Gastrocnemius medialis (tissue), 4 donors: ENCODE measurements at regions not wholly inside any gene's neighbourhood (a gene's known extent, or its start where the extent isn't known, plus 50 kb on each side); places are given as distances from the start of the nearest gene placed in this dataset.

Source experiments
- CTCF ChIP-seq, 5 experiments: fragments of 450-650 bp in 3 of 5; fragments of 200-600 bp in 2 of 5; sonication (generic) in 2 of 5; IDR thresholded peaks in 4 of 5; conservative IDR thresholded peaks in 1 of 5; 1 replicate in 4 of 5; 2 replicates in 1 of 5; pipeline ENCODE4 v1.5.1; 2016 to 2019; ENCODE audit warnings: antibody characterized with exemption in 5 of 5, mild to moderate bottlenecking in 3 of 5, moderate library complexity in 3 of 5
- POLR2A ChIP-seq, 2 donors: fragments of 450-650 bp; IDR thresholded peaks; one replicate each; pipeline ENCODE4 v1.6.1; 2017; ENCODE audit warnings: antibody characterized with exemption in 2 of 2, mild to moderate bottlenecking in 2 of 2, moderate library complexity in 2 of 2

DNA sequence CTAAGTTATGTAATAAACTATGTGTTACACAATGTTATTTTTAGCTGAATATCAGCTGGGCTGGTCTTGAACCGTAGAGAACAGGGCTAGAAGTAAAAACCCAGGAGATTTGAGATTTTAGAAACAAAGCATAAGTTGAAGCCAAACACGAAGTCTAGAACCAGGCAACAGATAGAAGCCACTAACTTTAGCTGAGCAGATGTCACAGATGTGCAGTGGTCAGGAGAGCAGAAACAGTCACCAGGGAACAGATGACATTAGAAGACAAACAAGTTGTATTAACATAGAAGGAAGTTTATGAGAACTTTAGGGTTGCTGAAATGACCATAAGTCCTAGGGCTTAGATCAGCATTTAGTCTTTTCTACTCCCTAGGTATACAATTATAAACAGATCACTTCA is 731.0 kb downstream of the ZNF385D start:
- no peak for TF ChIP-seq CTCF (IDR thresholded peaks at IDR 0.05 in 4 of 5, conservative IDR thresholded peaks at IDR 0.05 in 1 of 5)
- no peak for TF ChIP-seq POLR2A (IDR thresholded peaks at IDR 0.05)
